ENCODE measurements at regions not wholly inside any gene's neighbourhood (a gene's known extent, or its start where the extent isn't known, plus 50 kb on each side); places are given as distances from the start of the nearest gene placed in this dataset.

GRCh38 chrX:121356850-121357171 is 309.4 kb downstream of the GLUD2 start:
- TF ChIP-seq ZBTB7A (tag by site-specific recombination; IDR thresholded peaks at IDR 0.05; ENCODE audit: low read depth) (no peak), ZNF169 (tag by site-specific recombination; IDR thresholded peaks at IDR 0.05) (no peak), CTCF (tag by site-specific recombination; IDR thresholded peaks at IDR 0.05) (no peak), ZBTB26 (tag by site-specific recombination; optimal IDR thresholded peaks at IDR 0.05) (no peak), ZNF830 (tag by site-specific recombination; IDR thresholded peaks at IDR 0.05; ENCODE audit: low read depth) (no peak), ZNF530 (tag by site-specific recombination; IDR thresholded peaks at IDR 0.05; ENCODE audit: low read depth) (no peak), ZNF561 (tag by site-specific recombination; IDR thresholded peaks at IDR 0.05; ENCODE audit: borderline replicate concordance) (no peak), ZNF174 (tag by site-specific recombination; IDR thresholded peaks at IDR 0.05) (no peak), ZNF776 (tag by site-specific recombination; IDR thresholded peaks at IDR 0.05; ENCODE audit: borderline replicate concordance) (no peak), ZNF792 (tag by site-specific recombination; IDR thresholded peaks at IDR 0.05) (no peak)
